Right renal cortex interstitium (tissue), 3 donors: ENCODE measurements at regions not wholly inside any gene's neighbourhood (a gene's known extent, or its start where the extent isn't known, plus 50 kb on each side); places are given as distances from the start of the nearest gene placed in this dataset.

ENCODE experiments used
- DNase-seq, 3 donors: peaks; one replicate each; pipeline ENCODE4 v3.0.0-alpha.2; 2013; ENCODE audit warnings: low read depth in 3 of 3, low spot score in 2 of 3

GRCh38 chr10:21213381-21213780 lies 312.1 kb downstream of the SKIDA1 start:
- DNase-seq: no peak

- no peak for DNase-seq
These were observed 312.6 kb downstream of the SKIDA1 start for GRCh38 chr10:21212912-21213311.

DNA sequence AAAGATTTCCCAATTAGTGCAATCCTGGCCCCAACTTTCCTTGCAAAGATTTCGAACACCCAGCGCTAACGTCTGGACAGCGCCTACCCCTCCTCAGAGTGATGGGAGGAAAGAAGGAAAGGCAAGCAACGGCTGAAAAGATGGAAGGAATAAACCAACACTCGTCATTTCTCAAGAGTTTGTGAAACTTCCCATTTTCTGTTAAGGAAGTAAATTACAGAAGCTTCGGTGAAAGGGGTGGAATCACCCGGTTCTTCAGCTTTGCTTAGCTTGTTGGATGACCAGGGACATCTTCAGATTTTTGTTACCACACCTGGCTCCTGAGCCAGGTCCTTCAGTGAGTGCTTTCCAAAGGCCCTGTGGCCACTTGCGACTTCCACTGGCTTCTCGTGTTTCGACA lies 313.1 kb downstream of the SKIDA1 start:
- no peak for DNase-seq

DNA sequence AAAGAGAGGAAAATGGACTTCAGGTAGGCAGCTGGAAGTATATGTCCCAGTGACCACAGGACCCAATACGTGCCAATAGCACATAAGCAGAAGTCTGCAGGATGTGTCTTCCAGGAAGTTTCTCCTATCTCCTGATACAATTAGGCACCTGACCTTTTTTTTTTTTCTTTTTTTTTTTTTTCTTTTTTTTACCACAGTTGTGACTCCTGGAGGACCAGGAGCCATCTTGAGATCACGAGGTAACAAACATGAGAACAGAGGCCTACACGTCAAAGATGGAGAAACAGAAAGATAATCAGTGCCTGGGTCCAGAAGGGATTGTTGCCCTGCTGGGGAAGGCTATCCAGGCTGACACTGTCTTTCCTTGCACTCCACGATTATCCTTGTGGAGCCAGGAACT lies 312.4 kb upstream of the NEBL start:
- no peak for DNase-seq

GRCh38 chr10:21208666-21209316 lies 311.7 kb upstream of the NEBL start:
- no peak for DNase-seq

- DNase-seq: no peak
These were observed 310.9 kb upstream of the NEBL start for GRCh38 chr10:21207852-21208646.

- DNase-seq: no peak
These were observed 308.2 kb upstream of the NEBL start for GRCh38 chr10:21205328-21205727.

- DNase-seq: no peak
These were observed 306.5 kb upstream of the NEBL start for GRCh38 chr10:21203473-21204107.

DNA sequence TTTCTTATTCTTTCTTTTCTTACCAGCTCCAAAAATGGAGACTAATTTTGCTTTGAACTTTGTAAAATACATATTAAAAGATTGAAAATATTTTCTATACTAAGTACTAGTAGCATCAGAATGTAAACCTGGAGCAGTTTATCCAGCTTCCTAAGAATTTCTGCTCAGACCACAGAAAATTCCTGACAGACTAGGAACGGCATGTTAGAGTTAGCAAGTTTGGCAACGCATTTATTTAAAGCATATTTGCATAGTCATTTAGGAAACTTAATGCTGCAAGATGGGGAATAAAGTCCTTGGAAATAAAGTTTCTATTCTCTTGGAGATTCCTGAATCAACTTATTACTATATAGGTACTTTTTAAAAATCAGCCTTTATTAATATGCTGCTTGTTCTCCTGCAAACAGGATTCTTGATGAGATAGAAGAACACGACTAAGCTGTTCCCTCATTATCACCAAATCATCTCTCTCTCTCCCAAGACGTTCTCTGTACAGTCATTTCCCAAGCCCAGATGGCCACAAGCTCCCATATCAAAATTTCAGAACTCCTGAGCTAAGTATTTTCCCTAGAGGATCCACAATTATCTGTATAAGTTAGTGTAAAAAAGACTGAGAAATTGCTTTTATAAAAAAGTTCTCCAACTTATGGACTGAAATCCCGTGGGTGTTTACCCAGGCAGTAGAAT lies 305.8 kb upstream of the NEBL start:
- no peak for DNase-seq

DNA sequence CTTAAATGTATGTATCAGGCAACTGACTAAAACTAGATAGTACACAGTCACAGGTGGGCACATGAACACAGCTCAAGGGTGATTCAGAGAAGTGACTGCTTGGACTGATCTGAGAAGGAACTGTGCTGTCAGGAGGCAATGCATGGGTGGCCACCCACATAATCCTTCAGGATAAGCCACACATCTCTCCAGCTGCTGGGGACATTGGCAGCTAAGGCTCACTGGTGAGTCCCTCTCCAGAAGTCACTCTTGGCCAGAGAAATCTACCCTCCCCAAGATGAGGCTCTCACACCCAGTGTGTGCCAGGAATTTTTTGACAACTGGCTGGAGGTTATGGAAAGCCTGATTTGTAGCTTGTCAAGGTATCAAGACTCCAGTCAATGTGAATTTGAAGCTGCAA lies 302.4 kb upstream of the NEBL start:
- no peak for DNase-seq

DNA sequence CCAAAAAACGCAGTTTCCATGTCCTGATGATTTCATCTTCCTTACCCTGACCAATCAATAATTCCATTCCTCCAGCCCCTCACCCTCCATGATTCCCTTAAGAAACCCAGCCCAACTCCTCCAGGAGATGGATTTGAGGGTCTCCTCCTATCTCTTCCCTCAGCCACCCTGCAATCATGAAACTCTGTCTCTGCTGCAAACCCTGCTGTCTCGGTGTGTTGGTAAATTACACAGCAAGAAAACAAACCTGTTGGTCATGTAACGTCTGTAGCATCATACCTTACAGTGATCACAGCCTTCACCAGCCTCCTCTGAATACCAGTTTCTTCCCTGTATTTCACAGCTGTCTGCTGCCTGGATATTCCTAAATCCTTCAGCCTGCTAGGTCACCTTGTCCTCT lies 300.7 kb upstream of the NEBL start:
- DNase-seq: no peak

DNA sequence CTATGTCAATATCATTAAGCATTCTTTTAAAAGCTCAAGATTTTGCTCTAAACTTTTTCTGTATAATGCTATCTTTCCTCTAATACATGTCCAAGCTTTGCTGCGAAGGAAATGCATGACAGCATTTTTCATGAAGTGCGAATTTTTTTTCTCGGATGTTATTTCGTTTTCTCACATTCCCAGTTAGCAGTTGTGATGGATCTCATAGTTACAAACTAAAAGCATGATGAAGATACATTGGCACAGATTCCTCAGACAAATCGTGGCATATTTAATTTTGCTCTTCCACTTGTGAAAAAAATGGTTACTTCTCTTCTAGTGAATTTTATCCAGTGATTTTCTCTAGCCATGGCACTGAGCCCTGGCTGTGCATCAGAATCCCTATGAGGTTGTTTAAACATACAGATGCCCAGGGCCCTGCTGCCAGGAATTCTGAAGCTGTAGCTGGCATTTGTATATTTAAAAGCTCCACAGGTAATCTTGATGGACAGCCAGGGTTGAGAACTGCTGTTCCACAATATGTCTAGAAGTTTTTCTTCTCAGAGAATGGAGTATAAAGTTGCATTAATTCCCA lies 299.8 kb upstream of the NEBL start:
- DNase-seq: no peak

DNA sequence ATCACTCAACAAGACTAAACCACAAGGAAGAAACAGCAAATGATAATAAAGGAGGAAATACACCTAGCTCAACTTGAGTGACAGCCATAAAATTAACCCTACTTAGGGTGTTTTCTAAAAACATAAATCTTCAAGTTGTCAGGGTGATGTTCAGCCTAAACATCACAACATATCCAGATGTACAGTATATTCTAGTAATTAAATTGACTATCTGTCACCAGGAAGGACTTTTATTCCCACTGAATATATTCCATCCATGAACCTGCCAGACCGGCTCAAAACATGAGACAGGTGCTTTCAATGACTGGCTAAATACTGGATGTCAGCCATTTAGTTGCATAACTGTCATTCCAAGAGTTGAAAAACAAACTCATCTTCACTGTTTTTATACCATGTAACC lies 298.1 kb upstream of the NEBL start:
- no peak for DNase-seq

DNA sequence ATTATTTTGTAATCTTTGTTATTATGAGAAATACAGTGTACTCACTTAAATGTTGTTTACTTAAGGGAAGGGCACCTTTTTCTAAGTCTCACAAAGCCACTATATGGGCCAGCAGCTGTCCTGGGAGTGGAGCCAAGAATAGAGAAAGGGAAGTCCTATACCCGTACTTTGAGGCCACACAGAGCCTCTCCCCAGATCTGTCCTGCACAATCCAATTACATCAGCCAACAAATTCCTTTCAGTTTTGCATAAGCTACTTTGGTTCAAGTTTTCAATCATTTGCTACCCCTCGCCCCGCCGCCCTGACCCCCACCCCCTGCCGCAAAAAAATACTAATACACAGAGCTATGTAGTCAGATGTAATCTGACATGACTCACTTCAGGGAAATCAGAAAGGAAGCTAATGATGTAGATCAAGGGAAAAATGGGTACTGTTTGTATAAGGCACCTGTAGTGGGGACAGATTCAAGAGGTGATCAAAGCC lies 297.4 kb upstream of the NEBL start:
- no peak for DNase-seq

- DNase-seq: no peak
These were observed 296.1 kb upstream of the NEBL start for GRCh38 chr10:21193196-21193595.

GRCh38 chr10:21191512-21191911 lies 294.4 kb upstream of the NEBL start:
- DNase-seq: no peak

- no peak for DNase-seq
These were observed 287.9 kb upstream of the NEBL start for GRCh38 chr10:21184984-21185383.

DNA sequence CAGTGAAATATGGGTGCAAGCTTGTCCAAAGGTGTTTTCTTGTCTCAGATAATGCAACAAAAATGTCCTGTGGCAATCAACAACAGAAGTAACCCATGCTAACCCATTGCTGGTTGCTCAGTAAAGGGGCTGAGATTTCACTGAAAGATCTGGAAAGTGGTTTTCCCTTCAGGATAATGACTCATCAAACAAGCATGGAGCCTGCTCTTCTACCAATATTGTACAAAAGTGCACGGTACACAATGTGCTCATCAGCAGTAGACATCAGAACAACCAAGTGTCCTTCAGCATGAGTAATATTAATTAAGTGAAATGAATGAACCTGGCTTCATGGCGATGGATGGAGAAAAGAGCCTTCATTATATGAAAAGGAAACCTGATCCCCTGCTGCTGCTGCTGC lies 287.1 kb upstream of the NEBL start:
- no peak for DNase-seq

GRCh38 chr10:21183025-21183424 lies 285.9 kb upstream of the NEBL start:
- no peak for DNase-seq

DNA sequence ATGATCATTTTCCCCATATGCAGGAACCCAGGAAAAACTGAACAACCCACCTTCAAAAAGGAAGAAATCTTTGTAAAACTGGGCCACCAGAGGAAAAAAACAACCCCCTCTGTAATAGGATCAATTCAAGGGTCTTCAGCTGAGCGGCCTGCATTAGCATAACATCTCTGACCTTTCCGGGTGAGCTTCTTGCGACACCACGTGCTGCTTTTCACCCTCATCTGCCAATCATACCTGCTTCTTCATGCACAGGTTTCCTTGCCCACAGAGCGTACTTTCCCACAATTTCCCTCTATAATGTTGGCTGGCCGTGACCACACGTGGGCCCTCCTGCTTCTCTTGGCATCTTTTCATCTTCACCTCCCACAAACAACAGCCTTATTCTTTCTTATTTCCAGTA lies 284.3 kb upstream of the NEBL start:
- DNase-seq: no peak

DNA sequence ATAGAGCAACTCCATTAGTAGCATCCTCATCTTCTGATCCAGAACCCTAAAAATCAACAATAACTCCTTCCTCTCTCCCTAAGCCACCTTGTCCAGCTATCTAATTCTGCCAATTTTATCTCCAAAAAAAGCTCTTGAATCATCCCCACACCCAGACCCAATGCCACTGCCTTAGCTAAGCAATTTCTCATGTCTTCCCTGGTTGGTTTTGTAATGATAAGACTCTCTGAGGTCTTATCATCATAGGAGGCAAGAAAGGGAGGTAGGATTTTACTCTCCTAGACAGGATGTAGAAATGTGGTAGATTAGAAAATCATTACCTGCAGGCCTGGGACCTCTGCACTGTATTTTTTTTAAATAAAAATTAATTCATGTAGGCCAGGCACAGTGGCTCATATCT lies 283.5 kb upstream of the NEBL start:
- no peak for DNase-seq
